T-helper 2 cell treated with Interferon-gamma antibody and Interleukin-4, amounts not matched to agents 100 ng/mL and 5 ng/mL, for 36 hours (primary cell): ENCODE measurements at regions not wholly inside any gene's neighbourhood (a gene's known extent, or its start where the extent isn't known, plus 50 kb on each side); places are given as distances from the start of the nearest gene placed in this dataset.

Experiments
- intact Hi-C: fragments of 100-400 bp; cut with micrococcal nuclease; formaldehyde crosslinking; loops from one replicate; pipeline ENCODE4 v1.15.1; 2023

GRCh38 chr13:22276616-22277015, 605.7 kb downstream of the FGF9 start:
- intact Hi-C loops, result loop anchor here (10.0 kb wide), 1 partner anchor 362 kb away; no protein-coding TSS in a partner anchor

GRCh38 chr13:22278336-22278929, 607.6 kb downstream of the FGF9 start:
- intact Hi-C loops, result loop anchor here (1.0 to 10.0 kb wide), 2 partner anchors 364 to 640 kb away; no protein-coding TSS in a partner anchor

- intact Hi-C loops, result no loop called here
Measured at GRCh38 chr13:22285867-22286266, 615.0 kb downstream of the FGF9 start.

GRCh38 chr13:22286338-22286737, 615.5 kb downstream of the FGF9 start:
- intact Hi-C loops, result no loop called here

GRCh38 chr13:22287343-22287920, 616.6 kb downstream of the FGF9 start:
- intact Hi-C loops, result no loop called here

- intact Hi-C loops, result no loop called here
Measured at GRCh38 chr13:22288496-22288895, 617.6 kb downstream of the FGF9 start.

GRCh38 chr13:22289711-22290110, 618.8 kb downstream of the FGF9 start:
- intact Hi-C loops, result no loop called here

- intact Hi-C loops, result no loop called here
Measured at GRCh38 chr13:22298530-22298929, 627.7 kb downstream of the FGF9 start.

- intact Hi-C loops, result no loop called here
Measured at GRCh38 chr13:22311734-22312404, 641.0 kb downstream of the FGF9 start.

- intact Hi-C loops, result no loop called here
Measured at GRCh38 chr13:22312405-22312803, 641.5 kb downstream of the FGF9 start.

GRCh38 chr13:22316494-22317025, 645.7 kb downstream of the FGF9 start:
- intact Hi-C loops, result no loop called here

- intact Hi-C loops, result no loop called here
Measured at GRCh38 chr13:22320991-22321390, 650.1 kb downstream of the FGF9 start.

GRCh38 chr13:22325761-22326160, 654.9 kb downstream of the FGF9 start:
- intact Hi-C loops, result no loop called here

- intact Hi-C loops, result no loop called here
Measured at GRCh38 chr13:22332416-22332815, 661.5 kb downstream of the FGF9 start.

- intact Hi-C loops, result no loop called here
Measured at GRCh38 chr13:22336460-22336859, 665.6 kb downstream of the FGF9 start.

- intact Hi-C loops, result no loop called here
Measured at GRCh38 chr13:22357132-22357531, 686.3 kb downstream of the FGF9 start.

- intact Hi-C loops, result no loop called here
Measured at GRCh38 chr13:22369090-22369489, 698.2 kb downstream of the FGF9 start.

- intact Hi-C loops, result no loop called here
Measured at GRCh38 chr13:22369840-22370239, 699.0 kb downstream of the FGF9 start.

- intact Hi-C loops, result no loop called here
Measured at GRCh38 chr13:22372261-22372660, 701.4 kb downstream of the FGF9 start.

GRCh38 chr13:22375151-22375550, 704.3 kb downstream of the FGF9 start:
- intact Hi-C loops, result no loop called here

- intact Hi-C loops, result no loop called here
Measured at GRCh38 chr13:22387899-22388298, 717.0 kb downstream of the FGF9 start.

GRCh38 chr13:22399801-22400420, 729.0 kb downstream of the FGF9 start:
- intact Hi-C loops, result no loop called here
